Hindlimb muscle (tissue), 1 donor: ENCODE measurements at regions not wholly inside any gene's neighbourhood (a gene's known extent, or its start where the extent isn't known, plus 50 kb on each side); places are given as distances from the start of the nearest gene placed in this dataset.

Experiments
- DNase-seq: peaks from one replicate; pipeline ENCODE4 v3.0.0-alpha.2; 2013

GRCh38 chr3:113096188-113096892, 105.6 kb downstream of the GTPBP8 start:
- DNase-seq: no peak

- peak; percentile 70 for DNase-seq
Measured at GRCh38 chr3:113097960-113098447, 107.2 kb downstream of the GTPBP8 start.

- no peak for DNase-seq
Measured at GRCh38 chr3:113100063-113100462, 109.3 kb downstream of the GTPBP8 start.

GRCh38 chr3:113103588-113103987, 107.8 kb upstream of the BOC start:
- no peak for DNase-seq

GRCh38 chr3:113104357-113105092, 106.8 kb upstream of the BOC start:
- no peak for DNase-seq

GRCh38 chr3:113105093-113105449, 106.3 kb upstream of the BOC start:
- DNase-seq: no peak

- no peak for DNase-seq
Measured at GRCh38 chr3:113105966-113106660, 105.2 kb upstream of the BOC start.

GRCh38 chr3:113110267-113110666, 101.1 kb upstream of the BOC start:
- no peak for DNase-seq

GRCh38 chr3:113111011-113111707, 100.2 kb upstream of the BOC start:
- no peak for DNase-seq

GRCh38 chr3:113113361-113113760, 98.0 kb upstream of the BOC start:
- no peak for DNase-seq

- DNase-seq: peak; percentile 74
Measured at GRCh38 chr3:113117511-113118234, 93.7 kb upstream of the BOC start.

- peak; percentile 34 for DNase-seq
Measured at GRCh38 chr3:113118336-113118735, 93.0 kb upstream of the BOC start.

GRCh38 chr3:113124256-113124830, 87.0 kb upstream of the BOC start:
- DNase-seq: no peak

GRCh38 chr3:113125951-113126350, 85.4 kb upstream of the BOC start:
- no peak for DNase-seq

GRCh38 chr3:113128386-113129015, 82.9 kb upstream of the BOC start:
- DNase-seq: no peak

GRCh38 chr3:113129168-113129567, 82.2 kb upstream of the BOC start:
- no peak for DNase-seq

GRCh38 chr3:113132571-113132996, 78.8 kb upstream of the BOC start:
- DNase-seq: no peak

GRCh38 chr3:113133140-113133539, 78.2 kb upstream of the BOC start:
- no peak for DNase-seq

- DNase-seq: no peak
Measured at GRCh38 chr3:113136071-113136470, 75.3 kb upstream of the BOC start.

- no peak for DNase-seq
Measured at GRCh38 chr3:113136544-113136943, 74.8 kb upstream of the BOC start.
